Right cardiac atrium (tissue), 5 donors: ENCODE measurements at regions not wholly inside any gene's neighbourhood (a gene's known extent, or its start where the extent isn't known, plus 50 kb on each side); places are given as distances from the start of the nearest gene placed in this dataset.

Experiments
- ATAC-seq, 2 donors: fragments of 200-7000 bp; cut with Tn5 transposase; one replicate each; pipeline versions ENCODE4 v1.8.0 to v1.9.1; 2020; ENCODE audit warnings: moderate library complexity in 2 of 2, mild to moderate bottlenecking in 1 of 2
- DNase-seq, 3 donors: peaks; one replicate each; pipeline ENCODE4 v3.0.0-alpha.2; 2020
- H3K27ac ChIP-seq: one replicate; pipeline ENCODE4 v1.5.1; 2013; ENCODE audit warnings: mild to moderate bottlenecking, low read length, control low read depth, moderate library complexity
- H3K27me3 ChIP-seq: one replicate; pipeline ENCODE4 v1.6.1; 2013; ENCODE audit not compliant: control insufficient read depth, insufficient read depth
- H3K4me1 ChIP-seq: one replicate; pipeline ENCODE4 v1.6.1; 2013; ENCODE audit warnings: low read length; ENCODE audit not compliant: control insufficient read depth, insufficient read depth
- H3K4me3 ChIP-seq: one replicate; pipeline ENCODE4 v1.5.1; 2013; ENCODE audit warnings: low read length, control low read depth
- H3K9me3 ChIP-seq: one replicate; pipeline ENCODE4 v1.6.1; 2013; ENCODE audit warnings: low read length; ENCODE audit not compliant: control insufficient read depth
- WGBS: extraction: QIAGEN DNeasy Blood & Tissue Kit; methylation state at CpG from one replicate; pipeline ENCODE4 v1.1.7; 2013; 5-methylcytosine and 5-hydroxymethylcytosine counted together
- intact Hi-C, 4 donors: fragments of 100-400 bp; cut with DNase I; formaldehyde crosslinking; loops; one replicate each; pipeline versions ENCODE4 v1.11.0 to v1.14.0; 2022 to 2023
- donor health status: healthy with polysubstance abuse.
- donor health status: DM: no; HTN: yes; CAD: no.
- donor health status: DM: no; HTN: no; CAD: no.
- donor health status: DM: no; HTN: yes; CAD: no; lungs with severe emphysema.
- donor health status: DM: yes; HTN: yes; CAD: no.

DNA sequence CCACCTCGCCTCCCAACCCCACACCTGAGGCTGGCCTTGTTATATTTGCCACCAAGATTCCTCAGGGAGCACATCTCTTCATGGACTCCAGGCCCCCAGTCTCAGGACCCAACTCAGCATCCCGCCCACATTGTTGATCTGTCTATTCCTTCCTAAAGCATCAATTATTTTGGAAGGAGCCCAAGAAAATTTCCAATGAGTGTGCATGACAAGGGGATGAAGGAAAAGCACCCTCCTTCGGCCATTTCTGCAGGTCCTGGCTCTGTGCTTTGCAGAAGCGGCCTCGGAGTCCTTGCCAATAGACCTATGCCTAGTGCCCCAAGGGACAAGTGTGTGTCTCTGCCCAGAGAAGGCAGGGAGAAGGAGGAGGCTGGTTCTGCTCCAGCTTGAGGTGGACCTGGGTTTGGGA is 273.2 kb downstream of the GADD45G start:
- Histone ChIP-seq H3K4me3 (no peak overlapping the region), H3K27ac (peak overlapping the region; percentile 97), H3K4me1 (peaks cover 25% of the 10 kb centered on the region), H3K9me3 (no peaks in the 10 kb centered on the region), H3K27me3 (no peaks in the 10 kb centered on the region)
- 82% methylated on average over 5 of the region's 5 CpGs for WGBS
- intact Hi-C loops, result loop anchor here in 1 of 4 donors (10.0 kb wide), 2 partner anchors 127 to 273 kb away; partner anchors contain the start of gene GADD45G
- no peak for DNase-seq
- no peak for ATAC-seq

DNA sequence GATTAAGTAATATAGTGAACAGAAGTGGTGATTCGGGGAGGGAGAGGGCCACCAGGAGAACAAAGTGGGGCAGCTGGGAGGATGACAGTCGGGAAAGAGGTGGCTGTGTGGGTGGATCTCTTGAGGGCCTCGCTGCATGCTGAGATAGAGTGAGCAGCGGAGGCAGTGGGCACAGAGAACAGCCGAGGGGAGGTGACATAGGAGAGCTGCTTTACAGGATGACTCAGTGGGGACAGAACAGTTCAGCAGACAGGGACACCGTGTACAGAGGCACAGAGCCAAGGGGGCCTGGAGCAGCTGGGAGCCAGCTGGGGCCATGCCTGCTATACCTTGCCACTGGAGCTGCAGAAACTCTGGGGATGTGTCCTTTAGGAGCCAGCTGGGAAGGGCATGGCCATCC is 273.9 kb downstream of the GADD45G start:
- ATAC-seq, result peak; percentile 86 to 87
- DNase-seq, result peak; percentile 84 to 91 (median 91)
- intact Hi-C loops, result loop anchor here in 1 of 4 donors (10.0 kb wide), 2 partner anchors 126 to 274 kb away; partner anchors contain the start of gene GADD45G
- Histone ChIP-seq H3K4me3 (no peak overlapping the region), H3K27me3 (no peaks in the 10 kb centered on the region), H3K4me1 (peaks cover 25% of the 10 kb centered on the region), H3K9me3 (no peaks in the 10 kb centered on the region), H3K27ac (peak overlapping the region; percentile 97)
- 44% methylated on average over 6 of the region's 6 CpGs for WGBS

DNA sequence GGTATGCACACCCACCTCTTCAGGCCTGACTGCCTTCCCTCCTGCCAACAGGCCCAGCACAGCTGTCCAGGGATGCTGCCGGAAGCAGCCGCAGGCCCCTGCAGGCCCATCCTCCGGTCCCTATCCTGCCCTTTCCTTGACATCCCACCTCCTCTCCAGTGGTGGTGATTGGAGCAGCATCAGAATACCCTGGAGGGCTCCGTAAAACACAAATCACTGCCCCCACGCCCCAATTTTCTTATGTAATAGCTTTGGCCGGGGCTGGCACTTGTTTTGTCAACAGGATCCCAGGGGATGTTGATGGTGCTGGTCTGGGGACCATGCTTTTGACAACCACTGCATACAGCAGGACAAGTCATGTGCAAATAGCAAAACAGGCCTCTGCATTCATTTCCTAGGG is 274.5 kb downstream of the GADD45G start:
- Histone ChIP-seq H3K27ac (peak overlapping the region; percentile 90), H3K4me3 (no peak overlapping the region), H3K9me3 (no peaks in the 10 kb centered on the region), H3K4me1 (peaks cover 25% of the 10 kb centered on the region), H3K27me3 (no peaks in the 10 kb centered on the region)
- DNase-seq, result no peak
- peak in 1 of 2 donors; percentile 0 for ATAC-seq
- WGBS, result 68% methylated on average over 6 of the region's 6 CpGs
- intact Hi-C loops, result loop anchor here in 1 of 4 donors (10.0 kb wide), 2 partner anchors 126 to 274 kb away; partner anchors contain the start of gene GADD45G

GRCh38 chr9:89879701-89880100 is 274.9 kb downstream of the GADD45G start:
- H3K9me3 ChIP-seq, result no peaks in the 10 kb centered on the region
- H3K4me1 ChIP-seq, result peaks cover 23% of the 10 kb centered on the region
- ATAC-seq (peak; percentile 74 to 78), DNase-seq (peak; percentile 85 to 94 (median 88))
- H3K27me3 ChIP-seq, result no peaks in the 10 kb centered on the region
- whole genome bisulfite sequencing, result 58% methylated on average over 8 of the region's 8 CpGs
- intact Hi-C loops, result loop anchor here in 1 of 4 donors (10.0 kb wide), 2 partner anchors 125 to 275 kb away; partner anchors contain the start of gene GADD45G
- H3K4me3 ChIP-seq, result no peak overlapping the region
- peak overlapping the region; percentile 90 for H3K27ac ChIP-seq

GRCh38 chr9:89880161-89880560 is 275.3 kb downstream of the GADD45G start:
- ATAC-seq, result no peak
- Histone ChIP-seq H3K4me1 (peaks cover 22% of the 10 kb centered on the region), H3K27me3 (no peaks in the 10 kb centered on the region), H3K9me3 (no peaks in the 10 kb centered on the region), H3K4me3 (no peak overlapping the region), H3K27ac (peak overlapping the region; percentile 90)
- DNase-seq, result peak in 1 of 3 donors; percentile 61
- WGBS, result 90% methylated on average over 11 of the region's 11 CpGs
- intact Hi-C loops, result no loop called here

GRCh38 chr9:89880721-89881120 is 275.9 kb downstream of the GADD45G start:
- Histone ChIP-seq H3K4me1 (peaks cover 20% of the 10 kb centered on the region), H3K27me3 (no peaks in the 10 kb centered on the region), H3K27ac (peak overlapping the region; percentile 90), H3K9me3 (no peaks in the 10 kb centered on the region), H3K4me3 (no peak overlapping the region)
- 83% methylated on average over 5 of the region's 5 CpGs for WGBS
- intact Hi-C loops, result no loop called here
- ATAC-seq (no peak), DNase-seq (no peak)

- intact Hi-C loops, result no loop called here
- no peak overlapping the region for H3K4me3 ChIP-seq
- peaks cover 20% of the 10 kb centered on the region for H3K4me1 ChIP-seq
- no peak for ATAC-seq
- no peaks in the 10 kb centered on the region for H3K9me3 ChIP-seq
- H3K27me3 ChIP-seq, result no peaks in the 10 kb centered on the region
- H3K27ac ChIP-seq, result peak overlapping the region; percentile 9
- no peak for DNase-seq
- WGBS, result 94% methylated on average over 1 of the region's 1 CpG
Measured at GRCh38 chr9:89881431-89881830, 276.6 kb downstream of the GADD45G start.

GRCh38 chr9:89882930-89883361 is 278.1 kb downstream of the GADD45G start:
- 96% methylated on average over 7 of the region's 7 CpGs for WGBS

GRCh38 chr9:89883401-89884341 is 278.9 kb downstream of the GADD45G start:
- ATAC-seq, result no peak
- WGBS, result 93% methylated on average over 12 of the region's 12 CpGs

More at GRCh38 chr9:89882930-89883361, 278.1 kb downstream of the GADD45G start:
- H3K4me3 ChIP-seq, result no peak overlapping the region
- no peaks in the 10 kb centered on the region for H3K9me3 ChIP-seq
- ATAC-seq, result no peak
- H3K27me3 ChIP-seq, result no peaks in the 10 kb centered on the region
- no peak overlapping the region for H3K27ac ChIP-seq
- peaks cover 11% of the 10 kb centered on the region for H3K4me1 ChIP-seq
- intact Hi-C loops, result no loop called here
- no peak for DNase-seq

DNA sequence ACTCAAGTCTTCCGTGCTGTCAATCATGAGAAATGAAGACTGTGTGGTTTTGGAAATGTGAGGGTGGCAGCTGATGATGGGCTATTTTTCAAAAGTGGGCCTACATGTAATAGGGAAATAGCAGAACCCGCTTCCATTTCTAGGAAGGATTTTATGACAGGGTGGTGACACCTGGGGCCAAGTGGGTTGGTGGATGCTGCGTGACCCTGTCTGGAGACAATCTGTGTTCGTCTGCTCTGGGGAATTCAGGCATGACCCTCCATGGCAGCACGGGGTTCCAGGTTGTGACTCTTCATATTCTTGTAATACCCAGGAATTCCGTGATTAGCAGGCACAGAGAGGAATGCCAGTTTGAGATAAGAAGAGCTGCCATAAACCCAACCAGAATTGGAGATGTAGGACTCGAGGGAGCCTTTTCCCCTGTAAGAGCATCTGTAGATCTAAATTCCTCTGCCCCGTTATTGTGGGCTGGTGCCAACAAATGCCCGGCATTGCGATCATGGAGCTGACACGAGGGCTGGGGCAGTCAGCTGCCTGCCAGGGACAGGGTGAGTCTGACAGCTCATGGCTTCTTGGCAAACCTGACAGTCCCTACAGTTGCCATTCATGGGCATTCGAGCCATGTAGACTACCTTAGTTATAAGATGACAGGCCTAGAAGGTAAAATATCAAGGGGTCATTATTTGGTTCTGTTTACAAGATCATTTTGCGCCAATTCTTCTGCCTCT is 279.7 kb downstream of the GADD45G start:
- intact Hi-C loops, result no loop called here
- peaks cover 7% of the 10 kb centered on the region for H3K4me1 ChIP-seq
- 71% methylated on average over 13 of the region's 13 CpGs for WGBS
- H3K9me3 ChIP-seq, result no peaks in the 10 kb centered on the region
- peak overlapping the region; percentile 68 for H3K27ac ChIP-seq
- no peak overlapping the region for H3K4me3 ChIP-seq
- DNase-seq (peak; percentile 61 to 80 (median 78)), ATAC-seq (peak; percentile 60 to 70)
- no peaks in the 10 kb centered on the region for H3K27me3 ChIP-seq

More at GRCh38 chr9:89883401-89884341, 278.9 kb downstream of the GADD45G start:
- H3K27ac ChIP-seq, result peak overlapping the region; percentile 43
- no peaks in the 10 kb centered on the region for H3K27me3 ChIP-seq
- H3K9me3 ChIP-seq, result no peaks in the 10 kb centered on the region
- no peak overlapping the region for H3K4me3 ChIP-seq
- H3K4me1 ChIP-seq, result peaks cover 11% of the 10 kb centered on the region
- intact Hi-C loops, result no loop called here
- no peak for DNase-seq
